AML-193 (cell line): ENCODE measurements at regions not wholly inside any gene's neighbourhood (a gene's known extent, or its start where the extent isn't known, plus 50 kb on each side); places are given as distances from the start of the nearest gene placed in this dataset.

Experiments used
- DNase-seq, 2 experiments: peaks; one replicate each; lab custom pipeline; 2025; lab: John Stamatoyannopoulos, UW

DNA sequence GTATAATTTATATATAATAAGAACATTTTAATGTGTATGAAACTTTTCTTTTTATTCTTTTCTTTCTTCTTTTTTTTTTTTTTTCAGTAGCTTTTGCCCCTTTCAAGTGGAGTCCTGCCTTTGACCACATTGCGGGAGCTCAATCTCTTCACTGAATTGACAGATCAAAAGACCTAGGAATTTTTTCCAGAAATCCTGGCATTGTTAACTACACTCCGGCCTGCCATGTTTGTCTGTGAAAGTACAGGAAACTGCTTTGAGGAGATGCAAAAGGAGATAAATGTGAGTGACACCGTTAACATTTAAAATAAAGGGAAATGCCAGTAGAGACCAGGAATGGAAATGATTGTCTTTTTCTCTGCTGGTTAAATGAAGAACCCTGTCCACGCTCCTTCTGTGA lies 159.3 kb upstream of the VCX3A start:
- no peak for DNase-seq

DNA sequence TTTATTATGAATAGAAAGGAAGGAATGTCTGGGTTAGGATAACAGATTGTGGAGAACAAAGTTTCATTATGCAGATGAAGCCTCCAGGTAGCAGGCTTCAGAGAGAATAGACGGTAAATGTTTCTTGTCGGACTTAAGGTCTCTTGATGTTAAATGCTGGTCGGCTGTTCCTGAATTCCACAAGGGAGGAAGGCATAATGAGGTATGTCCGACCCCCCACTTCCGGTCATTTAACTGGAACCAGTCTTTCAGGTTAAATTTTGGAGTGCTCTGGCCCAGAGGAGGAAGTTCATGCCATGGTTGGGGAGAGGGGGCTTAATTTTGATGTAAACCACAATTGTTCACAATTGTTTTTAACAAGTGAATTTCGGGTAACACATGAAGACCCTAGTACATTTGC lies 158.1 kb upstream of the VCX3A start:
- DNase-seq = no peak

DNA sequence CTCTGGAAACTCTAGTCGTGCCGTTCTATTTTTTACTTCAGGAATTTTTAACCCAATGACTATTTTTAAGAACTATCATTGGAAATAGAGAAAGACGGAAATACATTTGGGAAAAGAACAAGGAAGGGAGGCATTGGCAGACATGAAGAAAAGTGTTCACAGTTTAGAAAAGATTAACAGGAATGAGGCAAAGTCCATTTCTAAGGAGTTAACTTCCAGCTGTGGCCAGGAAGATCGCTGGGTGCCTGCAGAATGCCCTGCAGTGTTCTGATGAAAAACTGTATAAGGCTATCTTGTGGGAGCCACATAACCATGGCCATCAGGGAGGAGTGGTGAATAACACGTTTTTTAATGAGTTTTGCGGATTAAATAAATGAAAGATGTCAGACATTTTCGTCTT lies 150.6 kb upstream of the VCX3A start:
- DNase-seq = no peak

DNA sequence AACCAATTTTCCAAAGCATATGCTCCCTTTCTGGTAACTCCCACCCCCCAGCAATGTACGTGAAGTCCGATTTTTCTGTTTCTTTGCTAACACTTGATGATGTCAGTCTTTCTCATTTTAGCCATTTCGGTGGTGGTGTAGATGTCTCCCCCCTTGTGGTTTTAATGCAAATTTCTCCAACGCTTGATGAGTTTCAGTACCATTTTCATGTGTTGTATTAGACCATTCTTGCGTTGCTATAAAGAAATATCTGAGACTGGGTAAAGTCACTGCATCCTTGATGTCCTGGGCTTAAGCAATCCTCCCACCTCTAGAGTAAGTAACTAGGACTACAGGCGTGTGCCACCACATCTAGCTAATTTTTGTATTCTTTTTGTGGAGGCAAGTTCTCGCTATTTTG lies 148.4 kb upstream of the VCX3A start:
- no peak for DNase-seq

DNA sequence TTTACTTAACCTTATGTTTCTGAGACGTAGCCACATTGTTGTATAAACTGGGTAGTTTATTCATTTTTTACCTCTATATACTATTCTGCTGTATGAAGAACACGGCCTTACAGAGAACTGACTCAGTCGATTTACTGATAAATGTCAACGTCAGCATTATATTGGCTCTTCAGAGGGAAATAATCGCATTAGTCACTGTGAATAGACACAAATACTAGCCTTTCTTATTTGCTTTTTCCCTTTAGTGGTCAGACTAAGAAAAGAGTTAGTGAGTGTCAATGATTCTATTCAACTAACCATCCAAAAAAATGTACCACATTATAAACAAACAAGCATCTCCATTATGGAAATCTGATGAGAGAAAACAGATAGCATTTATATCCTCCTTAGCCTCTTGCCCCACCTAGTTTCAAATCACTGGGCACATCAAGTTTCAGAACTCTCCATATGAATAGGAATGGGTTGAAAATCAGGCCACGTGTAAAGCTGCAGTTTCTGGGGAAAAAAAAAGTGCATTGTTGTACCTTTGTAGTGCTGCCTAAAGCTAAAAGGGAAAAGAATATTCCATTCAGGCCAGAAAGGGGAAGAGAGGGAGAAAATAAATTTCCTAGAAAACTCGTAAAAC lies 146.7 kb upstream of the VCX3A start:
- DNase-seq = no peak

DNA sequence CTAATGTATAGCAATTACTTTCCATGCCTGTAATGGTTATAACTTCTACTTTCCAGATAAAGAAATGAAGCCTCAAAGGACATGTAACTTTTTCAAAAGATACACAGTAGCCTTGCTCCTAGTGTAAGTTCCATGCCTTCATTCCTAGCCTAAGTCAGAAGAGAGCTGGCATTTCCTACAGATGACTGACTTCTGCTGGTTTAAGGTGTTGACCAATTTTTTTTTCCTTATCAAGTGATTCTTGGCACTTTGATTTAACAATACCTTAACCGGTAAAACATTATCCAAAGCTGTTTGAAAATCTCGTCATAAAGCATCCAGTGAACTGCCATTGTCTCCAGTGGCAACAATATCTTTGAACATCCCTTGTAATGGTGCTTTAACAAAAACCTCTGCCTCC lies 145.1 kb upstream of the VCX3A start:
- DNase-seq = no peak

DNA sequence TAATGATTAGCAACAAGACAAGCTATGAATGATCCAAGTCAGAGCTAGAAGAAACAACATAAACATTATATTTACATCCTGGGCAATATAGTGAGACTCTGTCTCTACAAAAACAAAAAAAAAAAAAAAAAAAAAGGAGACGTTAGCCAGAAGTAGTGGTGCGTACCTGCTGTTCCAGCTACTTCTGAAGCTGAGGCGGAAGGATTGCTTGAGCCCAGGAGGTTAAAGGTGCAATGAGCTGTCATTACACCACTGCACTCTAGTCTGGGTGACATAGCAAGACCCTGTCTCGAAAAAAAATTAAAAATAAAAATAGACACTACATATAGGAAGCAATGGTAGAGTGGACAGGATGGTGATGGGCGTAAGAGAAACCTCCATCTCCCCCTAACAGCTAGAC lies 144.6 kb upstream of the VCX3A start:
- DNase-seq = no peak

DNA sequence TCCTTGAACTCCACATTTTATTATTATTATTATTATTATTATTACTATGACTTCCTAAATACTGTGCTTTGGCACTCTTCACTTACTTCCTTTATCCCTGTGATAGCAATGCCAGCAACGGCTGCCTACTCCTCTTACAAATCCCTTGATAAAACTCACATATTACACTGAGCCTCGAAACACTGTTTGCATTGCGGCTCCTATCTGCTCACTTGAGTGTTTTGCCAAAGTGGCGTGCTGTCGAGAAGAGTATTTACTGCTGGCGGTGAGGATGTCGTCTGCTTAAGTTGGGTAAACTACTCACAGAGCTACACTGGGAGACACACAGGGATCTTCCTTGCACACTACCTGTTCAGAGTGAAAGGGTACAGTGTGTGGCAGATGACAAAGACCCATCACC lies 143.4 kb upstream of the VCX3A start:
- DNase-seq = no peak

DNA sequence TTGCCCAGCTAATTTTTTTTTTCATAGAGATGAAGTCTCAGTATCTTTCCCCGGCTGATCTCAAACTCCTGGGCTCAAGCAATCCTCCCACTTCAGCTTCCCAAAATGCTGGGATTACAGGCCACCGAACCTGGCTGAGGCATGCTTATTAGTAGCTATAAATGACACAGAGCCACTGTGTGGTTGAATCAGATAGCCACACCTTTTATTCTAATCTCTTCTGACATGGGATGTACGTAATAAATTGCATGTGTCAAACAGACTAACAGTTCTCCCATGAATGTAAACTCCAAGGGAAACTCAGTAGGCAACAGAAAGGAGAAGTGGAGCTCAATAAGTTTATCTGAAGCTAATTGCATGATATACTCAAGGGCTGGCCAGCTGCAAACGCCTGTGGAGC lies 139.8 kb upstream of the VCX3A start:
- no peak for DNase-seq

DNA sequence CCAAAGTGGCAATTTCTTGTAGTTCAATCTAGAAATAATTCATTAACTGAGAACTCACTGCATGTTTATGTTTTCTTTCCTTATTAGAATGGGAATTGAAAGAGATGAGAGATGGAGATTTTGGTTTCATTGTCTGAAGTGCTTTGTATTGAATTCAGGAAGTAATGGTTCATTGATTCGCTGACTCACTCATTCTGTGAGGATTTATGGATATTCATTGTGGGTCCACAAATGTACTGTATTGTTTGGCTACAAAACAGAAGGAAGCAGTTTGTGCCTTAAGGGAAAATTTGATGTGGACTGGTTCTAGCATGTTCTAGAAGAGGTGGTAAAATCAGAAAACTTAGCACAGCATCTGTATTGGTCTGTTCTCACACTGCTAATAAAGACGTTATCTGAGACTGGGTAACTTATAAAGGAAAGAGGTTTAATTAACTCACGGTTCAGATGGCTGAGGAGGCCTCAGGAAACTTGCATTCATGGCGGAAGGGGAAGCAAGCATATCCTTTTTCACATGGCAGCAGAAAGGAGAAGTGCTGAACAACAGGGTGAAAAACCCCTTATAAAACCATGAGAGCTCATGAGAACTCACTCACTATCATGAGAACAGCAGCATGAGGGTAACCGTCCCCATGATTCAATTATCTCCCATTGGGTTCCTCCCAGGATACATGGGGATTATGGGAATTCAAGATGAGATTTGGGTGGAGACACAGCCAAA lies 132.3 kb upstream of the VCX3A start:
- DNase-seq = no peak

DNA sequence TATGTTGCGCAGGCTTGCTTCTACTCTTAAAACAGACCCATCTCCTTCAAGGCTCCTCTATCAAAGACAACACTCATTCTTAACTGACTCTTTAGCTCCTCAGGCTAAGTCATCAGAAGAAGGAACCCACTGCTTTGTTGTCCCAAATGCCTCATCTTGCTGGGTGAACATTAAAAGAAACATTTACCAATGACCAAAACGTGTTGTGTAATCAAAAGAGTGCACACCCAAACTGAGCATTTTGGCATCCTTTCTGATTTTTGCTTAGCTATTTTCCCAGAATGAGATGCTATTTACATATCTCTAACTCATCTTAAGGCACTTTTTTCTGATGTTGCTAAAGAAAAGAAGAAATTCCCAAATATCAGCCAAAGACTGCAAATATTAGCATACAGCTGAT lies 131.7 kb upstream of the VCX3A start:
- DNase-seq = no peak

DNA sequence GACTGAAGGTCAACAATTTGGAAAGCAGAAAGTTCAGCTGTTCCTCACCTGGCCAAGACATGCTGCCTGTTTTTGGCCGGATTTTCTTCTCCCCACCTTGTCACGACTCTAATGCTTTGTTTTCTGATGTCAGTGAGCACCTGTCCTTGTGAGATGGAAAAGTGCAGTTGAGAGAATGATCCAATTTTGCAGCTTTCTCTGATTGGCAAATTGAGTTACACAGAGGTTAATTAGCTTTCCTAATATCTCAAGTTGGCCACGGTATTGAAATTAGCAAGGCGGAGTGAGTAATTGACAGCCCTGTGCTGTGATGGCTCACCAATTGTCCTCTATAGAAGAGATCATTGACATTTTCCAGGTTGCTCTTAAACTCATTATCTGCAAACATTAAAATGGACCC lies 126.8 kb upstream of the VCX3A start:
- DNase-seq = no peak

DNA sequence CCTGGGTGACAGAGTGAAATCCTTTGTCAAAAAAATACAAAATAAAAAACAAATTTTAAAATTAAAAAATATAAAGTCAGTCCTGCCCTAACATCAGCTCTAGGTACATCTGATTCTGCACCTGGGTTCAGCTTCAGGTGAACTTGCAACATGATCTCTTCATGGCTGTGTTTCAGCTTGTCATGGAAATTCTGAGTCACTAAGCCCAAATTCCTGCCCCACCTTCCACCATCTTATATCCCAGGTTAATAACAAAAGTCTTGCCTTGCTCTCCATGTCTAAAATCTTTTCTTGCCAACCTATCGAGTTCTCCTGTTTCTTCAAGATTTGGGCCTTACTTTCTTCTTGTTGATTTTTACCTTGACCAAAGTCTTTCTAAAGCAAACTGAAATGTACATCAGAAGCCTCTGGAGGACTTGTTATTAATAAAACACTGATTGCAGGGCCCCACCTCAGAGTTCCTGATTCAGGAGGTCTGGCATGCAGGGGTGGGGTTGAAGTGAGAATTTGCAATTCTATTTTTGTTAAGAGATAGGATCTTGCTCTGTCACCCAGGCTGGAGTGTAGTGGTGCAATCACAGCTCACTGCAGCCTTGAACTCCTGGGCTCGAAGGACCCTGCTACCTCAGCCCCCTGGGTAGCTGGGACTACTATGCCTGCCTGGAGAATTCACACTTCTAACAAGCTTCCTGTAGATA lies 125.8 kb upstream of the VCX3A start:
- no peak for DNase-seq

DNA sequence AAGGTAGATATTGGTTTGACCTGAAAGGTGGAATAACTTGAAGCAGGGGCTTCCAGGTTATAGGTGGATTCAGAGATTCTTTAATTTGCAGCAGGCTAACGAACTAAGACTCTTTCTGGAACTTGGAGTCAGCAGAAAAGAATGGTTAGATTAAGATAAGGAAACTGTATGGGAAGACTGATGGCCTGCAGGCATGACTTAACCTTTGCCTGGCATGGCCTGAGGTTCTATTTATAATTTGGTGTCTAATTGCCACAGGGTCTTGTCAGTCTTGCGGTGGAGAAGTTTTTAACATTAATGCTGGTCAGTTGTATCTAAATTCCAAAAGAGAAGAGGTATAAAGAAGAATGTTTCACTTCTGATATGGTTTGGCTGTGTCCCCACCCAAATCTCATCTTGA lies 110.3 kb upstream of the VCX3A start:
- no peak for DNase-seq

DNA sequence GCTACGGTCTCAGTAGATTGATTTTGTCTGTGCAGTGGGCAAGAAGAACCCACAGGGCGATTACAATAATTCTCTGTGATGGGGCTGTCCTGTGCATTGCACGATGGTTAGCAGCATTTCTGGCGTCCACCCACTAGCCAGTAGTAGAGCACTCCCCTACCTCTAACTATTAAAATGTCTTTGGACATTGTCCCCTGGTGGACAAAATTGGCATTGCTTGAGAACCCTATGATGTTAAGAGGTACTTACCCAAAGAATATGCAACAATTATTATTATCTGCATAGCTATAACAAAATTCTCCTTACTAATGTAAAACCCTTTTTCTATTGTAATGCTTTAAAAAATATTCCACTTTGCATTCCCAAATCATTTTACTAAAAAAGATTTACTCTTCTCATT lies 109.5 kb upstream of the VCX3A start:
- peak; percentile 0 to 1 for DNase-seq

DNA sequence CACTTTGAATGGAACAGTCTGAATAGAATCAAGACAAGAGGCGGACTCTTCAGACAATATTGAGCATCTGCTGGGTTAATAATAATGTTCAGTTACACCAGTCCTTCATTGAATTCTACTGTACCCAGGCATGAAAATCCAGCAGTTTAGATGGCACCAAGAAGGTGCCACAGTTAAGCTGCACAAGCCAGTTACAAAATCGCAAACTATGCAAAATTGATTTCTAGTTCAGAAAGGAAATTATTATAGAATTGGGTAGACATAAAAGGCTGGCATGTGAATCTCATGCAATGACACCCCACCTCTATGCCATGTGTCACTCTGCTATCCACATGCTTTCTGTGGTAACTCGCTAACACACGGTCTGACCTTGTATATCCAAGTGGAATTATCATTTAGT lies 105.8 kb upstream of the VCX3A start:
- DNase-seq = no peak

DNA sequence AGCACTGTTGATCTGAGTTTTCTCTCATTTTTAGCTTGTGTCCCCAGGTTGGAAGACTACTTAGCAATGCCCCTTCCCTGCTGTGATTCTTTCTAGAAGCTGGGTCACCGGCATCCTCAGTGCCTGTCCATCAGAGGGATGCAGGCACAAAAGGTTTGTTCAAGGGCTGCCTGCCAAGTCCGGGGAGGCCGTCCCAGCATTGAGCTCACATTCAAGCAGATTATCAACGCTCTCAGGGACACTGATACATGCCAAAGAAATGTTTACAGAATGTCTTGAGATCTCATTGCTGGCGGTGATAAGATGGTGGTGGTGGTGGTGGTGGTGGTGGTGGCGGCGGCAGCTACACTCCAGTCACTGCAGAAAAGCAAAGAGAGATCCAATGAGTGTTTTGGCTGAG lies 79.6 kb upstream of the VCX3A start:
- DNase-seq = no peak

DNA sequence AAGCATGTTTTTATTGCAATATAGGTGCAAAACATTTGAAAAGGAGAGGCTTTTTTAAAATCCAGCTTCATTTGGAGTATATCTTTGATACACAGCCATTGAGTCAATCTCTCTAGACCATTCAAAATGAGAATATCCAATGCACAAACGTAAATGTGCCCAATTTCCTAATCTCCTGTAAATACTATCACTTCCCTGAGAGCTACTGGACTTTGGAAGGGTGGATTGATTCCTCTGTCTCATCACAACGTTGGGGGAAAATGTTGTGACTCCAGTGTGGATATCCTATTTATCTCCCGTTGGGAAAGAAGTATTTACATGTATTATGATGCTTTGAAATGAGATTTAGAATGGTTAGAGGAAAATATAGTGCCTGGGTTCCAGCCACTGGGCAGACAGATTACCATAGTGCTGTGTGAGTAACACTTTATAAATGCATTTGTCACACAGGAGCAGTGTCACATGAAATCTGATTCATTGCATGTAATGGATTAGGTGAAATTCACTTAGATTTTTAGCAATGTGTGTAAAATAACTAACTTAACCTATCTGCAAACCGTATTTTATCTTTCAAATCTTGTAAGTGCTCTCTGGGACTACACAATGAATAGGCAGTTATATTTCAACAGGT lies 64.4 kb upstream of the VCX3A start:
- DNase-seq = no peak
